Tibial nerve (tissue), 4 donors: ENCODE measurements at regions not wholly inside any gene's neighbourhood (a gene's known extent, or its start where the extent isn't known, plus 50 kb on each side); places are given as distances from the start of the nearest gene placed in this dataset.

ENCODE experiments used
- DNase-seq, 2 donors: peaks; one replicate each; pipeline ENCODE4 v3.0.0-alpha.2; 2019; ENCODE audit warnings: low spot score in 2 of 2
- H3K27ac ChIP-seq, 4 donors: fragments of 200-600 bp; sonication (generic) in 3 of 4; one replicate each; pipeline ENCODE4 v1.5.1; 2017 to 2019; ENCODE audit warnings: mild to moderate bottlenecking in 1 of 4
- H3K27me3 ChIP-seq, 2 donors: fragments of 200-600 bp; sonication (generic) in 1 of 2; one replicate each; pipeline versions ENCODE4 v1.5.1 to v1.6.0; 2017 to 2019
- H3K36me3 ChIP-seq, 3 donors: fragments of 200-600 bp; sonication (generic); one replicate each; pipeline ENCODE4 v1.5.1; 2018 to 2019
- H3K4me1 ChIP-seq, 4 donors: fragments of 200-600 bp; sonication (generic) in 3 of 4; one replicate each; pipeline ENCODE4 v1.5.1; 2017 to 2019
- H3K4me3 ChIP-seq, 4 donors: fragments of 200-600 bp; sonication (generic) in 3 of 4; one replicate each; pipeline ENCODE4 v1.5.1; 2017 to 2019; ENCODE audit warnings: mild to moderate bottlenecking in 1 of 4, moderate library complexity in 1 of 4
- H3K9me3 ChIP-seq, 4 donors: fragments of 200-600 bp; sonication (generic) in 3 of 4; one replicate each; pipeline ENCODE4 v1.5.1; 2017 to 2019
- EP300 ChIP-seq, 2 donors: sonication (generic); formaldehyde crosslinking; IDR thresholded peaks; one replicate each; pipeline ENCODE4 v1.6.1; 2017; ENCODE audit warnings: antibody characterized with exemption in 2 of 2, mild to moderate bottlenecking in 1 of 2
- POLR2A ChIP-seq, 2 donors: fragments of 450-650 bp; IDR thresholded peaks; one replicate each; pipeline ENCODE4 v1.6.1; 2017; ENCODE audit warnings: antibody characterized with exemption in 2 of 2, mild to moderate bottlenecking in 2 of 2, moderate library complexity in 2 of 2
- WGBS, 2 donors: methylation state at CpG; one replicate each; pipeline ENCODE4 v1.1.5; 2018; 5-methylcytosine and 5-hydroxymethylcytosine counted together
- TF ChIP-seq, protein P1 (sequence below), 5 experiments: fragments of 200-600 bp in 3 of 5; fragments of 450-650 bp in 2 of 5; sonication (generic) in 3 of 5; IDR thresholded peaks; one replicate each; pipeline ENCODE4 v1.5.1; 2016 to 2019; ENCODE audit warnings: antibody characterized with exemption in 5 of 5, mild to moderate bottlenecking in 3 of 5, moderate library complexity in 2 of 5

DNA sequence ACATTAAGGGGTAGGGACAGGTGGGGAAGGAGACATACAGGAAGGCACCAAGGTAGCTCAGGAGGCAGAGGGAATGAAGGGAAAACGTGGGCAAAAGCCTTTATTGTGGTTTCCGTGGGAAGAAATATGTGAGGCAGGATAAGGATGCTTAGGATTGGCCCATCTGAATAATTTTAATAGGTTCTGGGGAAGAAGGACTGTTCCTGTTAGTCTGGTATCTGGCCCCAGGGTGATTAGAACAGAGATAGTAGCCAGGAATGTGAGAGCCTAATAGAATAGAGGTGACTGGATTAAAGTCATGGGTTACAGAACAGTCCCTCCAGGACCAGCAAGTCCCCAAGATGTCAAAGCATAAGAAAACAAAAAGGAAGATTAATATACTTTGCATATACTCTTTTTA is 545.2 kb upstream of the CAMK1G start:
- Histone ChIP-seq H3K4me3 (no peak overlapping the region), H3K9me3 (no peaks in the 10 kb centered on the region), H3K36me3 (no peaks in the 10 kb centered on the region), H3K27me3 (no peaks in the 10 kb centered on the region), H3K27ac (no peak overlapping the region), H3K4me1 (no peaks in the 10 kb centered on the region)
- TF ChIP-seq, protein P1, sequence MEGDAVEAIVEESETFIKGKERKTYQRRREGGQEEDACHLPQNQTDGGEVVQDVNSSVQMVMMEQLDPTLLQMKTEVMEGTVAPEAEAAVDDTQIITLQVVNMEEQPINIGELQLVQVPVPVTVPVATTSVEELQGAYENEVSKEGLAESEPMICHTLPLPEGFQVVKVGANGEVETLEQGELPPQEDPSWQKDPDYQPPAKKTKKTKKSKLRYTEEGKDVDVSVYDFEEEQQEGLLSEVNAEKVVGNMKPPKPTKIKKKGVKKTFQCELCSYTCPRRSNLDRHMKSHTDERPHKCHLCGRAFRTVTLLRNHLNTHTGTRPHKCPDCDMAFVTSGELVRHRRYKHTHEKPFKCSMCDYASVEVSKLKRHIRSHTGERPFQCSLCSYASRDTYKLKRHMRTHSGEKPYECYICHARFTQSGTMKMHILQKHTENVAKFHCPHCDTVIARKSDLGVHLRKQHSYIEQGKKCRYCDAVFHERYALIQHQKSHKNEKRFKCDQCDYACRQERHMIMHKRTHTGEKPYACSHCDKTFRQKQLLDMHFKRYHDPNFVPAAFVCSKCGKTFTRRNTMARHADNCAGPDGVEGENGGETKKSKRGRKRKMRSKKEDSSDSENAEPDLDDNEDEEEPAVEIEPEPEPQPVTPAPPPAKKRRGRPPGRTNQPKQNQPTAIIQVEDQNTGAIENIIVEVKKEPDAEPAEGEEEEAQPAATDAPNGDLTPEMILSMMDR (IDR thresholded peaks at IDR 0.05) = no peak
- TF ChIP-seq POLR2A (IDR thresholded peaks at IDR 0.05) = no peak
- no peak for TF ChIP-seq EP300 (IDR thresholded peaks at IDR 0.05)
- DNase-seq = no peak
- 46 to 66% methylated on average over 2 of the region's 2 CpGs for WGBS, 2 donors

DNA sequence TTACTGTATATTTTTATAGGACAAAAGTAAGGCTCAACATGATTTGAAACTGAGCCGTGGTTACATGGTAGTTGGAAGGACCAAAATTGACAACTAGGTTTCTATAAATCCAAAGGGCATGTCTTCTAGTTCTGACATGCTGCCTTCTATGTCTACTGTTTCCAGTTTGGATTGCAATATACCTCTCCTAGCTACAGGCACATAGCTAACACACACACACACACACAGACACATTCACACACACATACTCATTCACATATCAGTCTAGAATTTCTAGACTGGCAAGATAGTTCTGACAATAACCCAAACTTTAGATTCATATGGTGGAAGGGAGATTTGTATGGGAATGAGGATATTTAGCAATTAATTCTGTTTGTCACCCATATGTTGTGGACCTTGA is 544.8 kb upstream of the CAMK1G start:
- Histone ChIP-seq H3K27ac (no peak overlapping the region), H3K27me3 (no peaks in the 10 kb centered on the region), H3K4me1 (no peaks in the 10 kb centered on the region), H3K9me3 (no peaks in the 10 kb centered on the region), H3K36me3 (no peaks in the 10 kb centered on the region), H3K4me3 (no peak overlapping the region)
- DNase-seq = no peak
- WGBS, 2 donors = 92 to 100% methylated on average over 1 of the region's 1 CpG
- no peak for TF ChIP-seq POLR2A (IDR thresholded peaks at IDR 0.05)
- TF ChIP-seq, protein P1 (IDR thresholded peaks at IDR 0.05) = no peak
- no peak for TF ChIP-seq EP300 (IDR thresholded peaks at IDR 0.05)

DNA sequence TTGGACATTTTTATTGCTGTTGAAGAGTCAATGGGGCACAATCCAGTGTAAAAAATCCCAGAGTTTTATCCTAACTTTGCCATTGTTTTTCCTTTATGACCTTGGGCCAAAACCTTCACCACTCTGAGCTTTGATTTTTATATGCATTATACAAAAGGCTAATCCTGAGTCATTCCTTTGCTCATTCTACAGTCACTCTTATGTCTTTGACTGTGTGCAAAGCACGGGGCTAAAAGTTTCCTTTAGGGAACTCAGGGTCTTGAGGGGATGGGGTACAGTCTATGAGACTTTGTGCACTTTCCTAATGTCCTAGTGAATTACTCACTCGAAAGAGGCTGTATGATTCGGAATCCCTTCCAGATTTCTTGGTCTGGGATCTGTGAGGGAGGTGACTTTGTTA is 543.2 kb upstream of the CAMK1G start:
- H3K9me3 ChIP-seq = no peaks in the 10 kb centered on the region
- no peak overlapping the region for H3K27ac ChIP-seq
- no peaks in the 10 kb centered on the region for H3K27me3 ChIP-seq
- H3K4me1 ChIP-seq = no peaks in the 10 kb centered on the region
- DNase-seq = no peak
- no peaks in the 10 kb centered on the region for H3K36me3 ChIP-seq
- no peak overlapping the region for H3K4me3 ChIP-seq
- 85 to 93% methylated on average over 3 of the region's 3 CpGs for WGBS, 2 donors
- no peak for TF ChIP-seq POLR2A (IDR thresholded peaks at IDR 0.05)
- TF ChIP-seq EP300 (IDR thresholded peaks at IDR 0.05) = no peak
- TF ChIP-seq, protein P1 (IDR thresholded peaks at IDR 0.05) = no peak

DNA sequence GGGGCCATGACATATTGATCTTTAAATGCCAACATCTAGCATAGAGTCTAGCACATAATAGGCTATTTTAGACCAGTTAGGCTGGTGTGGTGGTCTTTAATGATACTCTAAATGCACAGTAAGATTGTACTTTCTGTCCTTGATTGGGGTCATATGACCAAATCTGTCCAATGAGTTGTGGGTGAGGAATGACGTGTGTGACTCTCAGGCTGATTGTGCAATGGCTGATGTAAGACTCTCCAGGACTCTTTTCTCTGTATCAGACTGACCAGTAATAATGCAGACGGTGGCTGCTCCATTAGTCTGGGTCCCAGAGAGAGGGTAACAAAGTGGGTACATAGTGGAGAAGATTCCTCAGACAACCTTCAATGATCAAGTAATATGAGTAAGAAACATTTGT is 541.6 kb upstream of the CAMK1G start:
- H3K27me3 ChIP-seq = no peaks in the 10 kb centered on the region
- no peaks in the 10 kb centered on the region for H3K36me3 ChIP-seq
- H3K4me3 ChIP-seq = no peak overlapping the region
- H3K9me3 ChIP-seq = no peaks in the 10 kb centered on the region
- no peak for DNase-seq
- TF ChIP-seq EP300 (IDR thresholded peaks at IDR 0.05) (no peak), POLR2A (IDR thresholded peaks at IDR 0.05) (no peak)
- TF ChIP-seq, protein P1 (IDR thresholded peaks at IDR 0.05) = no peak
- 76 to 78% methylated on average over 2 of the region's 2 CpGs for WGBS, 2 donors
- no peaks in the 10 kb centered on the region for H3K4me1 ChIP-seq
- no peak overlapping the region for H3K27ac ChIP-seq

DNA sequence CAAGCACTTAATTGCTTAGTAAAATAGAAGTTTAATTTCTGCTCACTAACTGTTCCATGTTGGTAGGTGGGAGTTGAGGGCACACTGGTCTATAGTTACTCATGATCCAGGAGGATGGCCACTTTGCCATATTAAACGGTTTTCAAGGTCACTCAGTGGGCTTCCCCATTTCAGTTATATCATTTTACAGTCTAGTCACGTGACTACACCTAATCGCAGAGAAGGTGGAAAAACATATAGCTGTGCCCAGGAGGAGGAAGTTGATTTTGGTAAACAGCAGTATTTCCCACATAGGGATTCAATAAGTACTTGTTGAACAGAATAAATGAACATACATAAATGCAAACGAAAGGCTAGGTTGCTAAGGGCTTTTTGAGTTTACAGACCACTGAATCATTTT is 541.1 kb upstream of the CAMK1G start:
- Histone ChIP-seq H3K4me1 (no peaks in the 10 kb centered on the region), H3K9me3 (no peaks in the 10 kb centered on the region), H3K27ac (no peak overlapping the region), H3K27me3 (no peaks in the 10 kb centered on the region), H3K4me3 (no peak overlapping the region), H3K36me3 (no peaks in the 10 kb centered on the region)
- TF ChIP-seq POLR2A (IDR thresholded peaks at IDR 0.05) = no peak
- TF ChIP-seq EP300 (IDR thresholded peaks at IDR 0.05) = no peak
- TF ChIP-seq, protein P1 (IDR thresholded peaks at IDR 0.05) = no peak
- no peak for DNase-seq
- 88 to 92% methylated on average over 4 of the region's 4 CpGs for WGBS, 2 donors
